Hematopoietic multipotent progenitor cell treated with erythropoietin and hydrocortisone succinate and interleukin-3 and kit ligand, for 17 days (in vitro differentiated cells): ENCODE measurements at regions not wholly inside any gene's neighbourhood (a gene's known extent, or its start where the extent isn't known, plus 50 kb on each side); places are given as distances from the start of the nearest gene placed in this dataset.

ENCODE experiments used
- DNase-seq: peaks from one replicate; pipeline ENCODE4 v3.0.0-alpha.2; 2015; ENCODE audit warnings: low spot score

DNA sequence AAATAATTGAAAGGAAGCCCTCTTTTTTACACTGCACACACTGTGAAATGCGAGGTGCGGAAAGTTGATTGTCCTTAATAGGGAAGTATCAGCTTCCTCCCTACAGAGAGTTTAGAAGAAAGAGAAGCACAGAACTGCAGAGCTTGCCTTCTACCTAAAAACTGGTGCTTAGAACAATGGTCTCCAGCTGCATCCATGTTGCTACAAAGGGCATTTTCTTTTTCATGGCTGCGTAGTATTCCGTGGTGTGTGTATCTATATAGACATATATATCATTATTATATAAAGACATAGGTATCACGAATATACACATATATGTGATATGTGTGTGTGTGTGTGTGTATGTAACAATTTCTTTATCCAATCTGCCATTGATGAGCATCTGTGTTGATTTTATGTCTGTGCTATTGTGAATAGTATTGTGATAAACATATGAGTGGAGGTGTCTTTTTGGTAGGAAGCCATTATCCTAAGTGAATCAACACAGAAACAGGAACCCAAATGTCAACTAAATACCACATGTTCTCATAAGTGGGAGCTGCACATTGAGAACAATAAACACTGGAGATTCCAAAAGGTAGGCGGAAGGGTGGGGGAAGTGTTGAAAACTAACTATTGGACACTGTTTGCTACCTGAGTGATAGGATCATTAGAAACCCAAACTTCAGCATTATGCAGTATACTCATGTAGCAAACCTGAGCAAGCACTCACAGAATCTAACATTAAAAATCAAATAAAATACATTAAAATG lies 290.0 kb upstream of the RUNX1 start:
- DNase-seq, result no peak

- no peak for DNase-seq
Measured at GRCh38 chr21:35338281-35338680, 289.2 kb upstream of the RUNX1 start.

DNA sequence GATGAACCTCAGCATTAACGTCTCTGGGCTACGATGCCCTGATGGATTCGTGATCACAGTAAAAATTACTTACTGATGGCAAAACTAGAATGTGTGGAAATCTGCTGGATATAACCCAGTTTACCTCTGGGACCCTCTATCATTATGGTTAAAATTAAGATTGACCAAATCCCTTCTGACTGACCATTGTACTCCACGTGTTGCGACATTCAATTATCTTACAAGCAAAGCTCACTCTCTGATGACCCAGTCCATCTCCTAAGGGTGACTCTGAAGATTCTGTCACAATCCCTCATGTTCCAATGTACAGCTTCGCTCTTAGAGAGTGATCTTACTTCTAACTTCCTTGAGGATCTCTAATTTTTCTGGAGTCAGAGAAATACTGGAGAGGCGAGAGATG lies 288.5 kb upstream of the RUNX1 start:
- no peak for DNase-seq

DNA sequence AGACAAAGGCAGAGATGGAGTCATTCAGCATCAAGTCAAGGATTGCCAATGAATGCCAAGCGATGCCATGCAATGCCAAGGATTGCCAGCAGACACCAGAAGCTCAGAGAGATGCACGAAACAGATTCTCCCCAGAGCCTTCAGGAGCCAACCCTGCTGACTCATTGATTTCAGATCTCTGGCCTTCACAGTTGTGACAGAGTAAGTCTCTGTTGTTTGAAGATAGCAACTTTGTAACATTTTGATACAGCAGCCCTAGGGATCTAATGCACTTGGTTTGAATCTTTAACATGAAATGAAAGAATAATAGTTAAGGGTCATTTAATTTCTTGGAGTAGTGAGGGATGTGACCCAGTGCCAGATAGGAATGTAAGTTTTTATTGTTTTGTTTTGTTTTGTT lies 287.4 kb upstream of the RUNX1 start:
- no peak for DNase-seq

DNA sequence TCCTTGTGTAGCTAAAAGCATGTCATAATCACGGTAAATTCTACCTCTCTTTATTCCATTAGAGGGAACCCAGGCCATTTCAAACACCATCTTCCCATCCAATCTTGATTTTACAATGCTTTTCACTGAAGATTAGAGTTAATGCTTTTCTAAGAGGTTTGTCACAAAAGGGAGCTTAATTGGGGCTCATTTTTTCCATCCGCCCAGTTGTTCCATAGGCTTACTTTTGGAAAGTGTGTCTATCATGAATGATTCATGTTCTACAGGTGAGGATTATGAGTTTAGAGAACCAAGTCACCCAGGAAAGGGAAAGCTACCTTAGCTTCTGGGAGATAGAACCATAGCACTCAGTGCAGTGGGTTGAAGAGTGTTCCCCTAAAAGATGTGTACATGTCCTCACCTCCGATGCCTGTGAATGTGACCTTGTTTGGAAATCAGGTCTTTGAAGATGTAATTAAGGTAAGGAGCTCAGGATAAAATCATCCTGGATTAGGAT lies 286.9 kb upstream of the RUNX1 start:
- DNase-seq, result no peak

GRCh38 chr21:35333831-35334618 lies 284.9 kb upstream of the RUNX1 start:
- DNase-seq, result no peak

DNA sequence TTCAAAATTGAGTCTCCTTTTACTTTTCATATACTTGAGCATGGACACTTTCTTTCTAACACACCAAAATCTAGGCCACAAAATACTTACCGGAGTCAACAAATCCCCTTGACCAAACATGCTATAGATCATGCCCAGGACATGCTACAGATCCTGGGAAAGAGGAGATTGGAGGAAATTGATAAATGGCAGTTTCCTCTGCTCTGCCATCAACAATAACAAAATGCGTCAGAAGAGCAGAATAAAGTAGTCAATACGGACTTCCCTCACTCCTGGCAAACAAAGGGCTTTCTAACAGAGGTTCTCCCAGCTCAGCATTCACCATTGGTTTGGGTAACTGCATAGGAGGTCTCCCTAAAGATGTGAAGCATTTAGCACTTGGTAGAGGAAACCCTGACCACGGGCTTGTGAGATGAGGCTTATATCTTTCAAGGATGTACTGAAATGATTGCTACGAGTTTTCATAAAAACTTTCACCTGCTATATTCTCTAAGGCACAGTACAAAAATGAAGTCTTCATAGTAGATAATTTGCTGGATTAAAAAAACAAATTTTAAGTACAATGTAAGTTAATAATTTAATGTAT lies 283.8 kb upstream of the RUNX1 start:
- DNase-seq, result no peak

DNA sequence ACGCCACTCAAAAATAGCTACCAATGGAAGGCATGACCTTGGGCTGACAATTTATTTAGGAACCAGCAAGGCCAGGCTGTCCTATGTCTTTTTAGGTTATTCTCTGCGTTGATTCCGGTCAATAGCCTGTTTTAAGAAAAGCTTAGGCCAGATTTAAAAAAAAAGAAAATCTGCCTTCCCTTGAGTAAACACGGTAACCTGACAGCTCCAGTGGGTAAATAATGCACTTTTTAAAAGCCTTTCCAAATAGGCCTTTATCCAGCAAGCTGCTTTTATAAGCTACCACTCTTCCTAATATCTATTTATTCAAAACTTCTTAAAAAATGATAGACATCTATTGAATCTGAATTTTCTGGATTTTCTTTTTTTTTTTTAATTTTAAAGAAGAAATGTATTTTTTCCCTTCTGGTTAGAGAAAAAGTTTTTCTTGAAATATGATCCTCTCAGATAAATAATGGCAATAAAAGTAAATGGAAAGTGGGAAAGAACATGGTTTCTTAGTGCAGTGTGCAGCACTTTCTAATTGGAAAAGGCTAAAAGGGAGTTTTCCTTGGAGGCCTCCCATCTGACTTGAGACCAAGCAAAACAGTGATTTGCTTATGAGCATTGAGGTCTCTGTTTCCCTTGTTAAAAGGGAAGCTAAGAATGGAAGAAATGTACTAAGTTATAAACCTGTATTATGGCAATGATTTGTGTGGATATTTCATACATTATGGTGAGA lies 281.0 kb upstream of the RUNX1 start:
- DNase-seq, result no peak

DNA sequence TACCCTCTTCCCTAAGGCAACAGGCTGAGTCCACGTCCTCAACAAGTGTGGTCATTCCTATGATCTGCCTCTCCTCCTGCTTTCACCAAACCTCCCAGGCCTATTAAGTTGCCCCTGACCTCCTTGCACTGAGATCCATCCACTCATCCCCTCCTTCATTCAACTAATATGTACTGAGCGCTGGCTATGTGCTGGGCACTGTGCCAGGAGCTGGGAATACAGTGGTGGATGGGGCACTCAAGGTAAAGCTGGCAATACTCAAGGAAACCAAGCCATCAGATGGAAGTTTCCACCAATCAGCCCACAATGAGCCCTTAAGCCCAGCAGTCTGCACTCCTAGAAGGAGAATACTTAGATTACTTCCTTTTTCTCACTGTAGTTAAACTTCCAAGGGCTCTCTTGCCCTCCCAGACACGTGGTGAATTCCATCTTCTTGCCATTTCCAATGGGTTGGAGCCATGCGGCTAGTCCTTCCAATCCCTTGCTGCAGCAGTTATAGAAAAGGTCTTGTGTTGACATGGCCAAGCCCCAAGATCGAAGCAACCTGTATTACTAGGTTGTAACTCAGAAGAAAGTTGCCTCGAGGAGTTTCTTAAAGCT lies 279.9 kb upstream of the RUNX1 start:
- no peak for DNase-seq

GRCh38 chr21:35326677-35327076 lies 277.6 kb upstream of the RUNX1 start:
- DNase-seq, result no peak

- no peak for DNase-seq
Measured at GRCh38 chr21:35325953-35326352, 276.9 kb upstream of the RUNX1 start.

GRCh38 chr21:35324372-35325220 lies 275.5 kb upstream of the RUNX1 start:
- no peak for DNase-seq

DNA sequence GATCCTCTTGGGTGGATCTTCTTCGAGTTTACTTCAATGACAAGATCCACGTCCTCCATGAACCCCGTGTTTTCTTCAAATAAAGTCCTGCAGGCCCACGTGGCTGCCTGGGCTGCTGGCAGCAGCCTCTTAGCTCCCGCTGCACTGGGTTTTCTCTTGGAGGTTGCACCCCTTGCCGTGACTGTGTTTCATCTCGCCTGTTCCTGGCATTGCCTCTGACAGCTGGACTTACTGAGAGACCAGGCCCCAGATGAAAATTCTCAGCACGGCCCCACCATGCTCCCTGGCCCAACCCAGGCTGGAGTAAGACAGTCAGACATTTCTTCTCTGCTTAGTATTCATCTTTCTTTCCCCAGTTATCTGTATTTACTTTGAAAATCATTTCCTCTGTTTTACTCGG lies 274.8 kb upstream of the RUNX1 start:
- no peak for DNase-seq

DNA sequence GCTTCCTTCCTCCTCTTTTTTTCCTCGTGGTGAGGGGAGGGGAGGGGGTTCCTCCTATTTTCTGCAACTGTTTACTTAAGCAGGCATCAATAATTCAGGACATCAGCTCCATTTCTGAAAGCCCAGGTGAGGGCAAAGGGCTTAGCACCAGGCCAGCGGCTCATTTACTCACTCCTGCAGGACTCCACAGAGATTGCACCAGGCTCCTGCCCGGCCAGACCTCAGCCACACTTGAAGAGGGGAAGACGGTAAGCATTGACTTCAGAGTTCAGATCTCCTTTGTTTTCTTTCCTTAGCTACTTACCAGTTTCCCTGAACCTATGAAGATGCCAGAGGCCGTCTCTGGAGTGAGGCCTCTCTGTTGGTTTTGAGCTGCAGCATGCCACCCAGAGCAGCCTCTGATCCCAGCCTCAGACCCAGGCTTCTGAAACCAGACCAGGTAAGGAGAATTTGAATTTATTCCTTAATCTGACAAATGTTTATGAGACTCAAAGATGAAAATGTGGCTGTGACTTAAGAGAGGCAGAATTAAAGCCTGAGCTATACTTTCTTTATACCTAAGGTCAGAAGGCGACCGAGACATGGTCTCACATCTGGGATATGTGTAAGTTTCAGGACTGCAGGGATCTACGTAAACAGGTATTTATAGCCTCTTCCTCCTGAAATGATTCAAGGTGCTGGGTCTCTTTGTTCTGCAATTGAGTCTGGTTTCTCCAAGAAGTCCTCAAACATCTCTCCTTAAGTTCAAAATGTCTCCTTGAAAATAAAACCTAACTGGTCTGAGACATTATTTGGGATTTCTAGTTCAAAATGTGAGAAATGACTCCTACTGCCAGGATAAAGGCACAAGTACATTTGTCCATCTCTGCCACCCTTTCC lies 272.5 kb upstream of the RUNX1 start:
- DNase-seq, result no peak

- no peak for DNase-seq
Measured at GRCh38 chr21:35319684-35320283, 270.7 kb upstream of the RUNX1 start.

- DNase-seq, result no peak
Measured at GRCh38 chr21:35316933-35317332, 267.8 kb upstream of the RUNX1 start.

DNA sequence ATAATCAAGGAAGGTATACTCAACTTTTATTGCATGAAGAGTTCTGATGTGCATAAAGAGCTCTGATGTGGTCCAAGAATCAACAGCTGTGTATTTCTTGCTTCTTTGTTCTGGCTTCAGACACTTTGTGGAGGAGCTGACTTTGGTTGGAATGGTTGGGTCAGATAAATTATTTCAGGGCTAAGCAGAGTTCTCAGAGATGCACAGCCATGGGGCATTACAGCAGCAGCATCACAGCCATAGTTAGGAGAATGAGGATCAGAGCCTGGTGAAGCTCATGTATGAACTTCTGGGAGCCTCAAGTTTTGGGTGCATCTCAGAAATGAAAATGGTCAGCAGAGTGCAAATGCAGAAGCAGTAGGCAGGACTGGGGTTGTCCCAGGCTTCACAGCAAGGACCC lies 267.4 kb upstream of the RUNX1 start:
- no peak for DNase-seq

DNA sequence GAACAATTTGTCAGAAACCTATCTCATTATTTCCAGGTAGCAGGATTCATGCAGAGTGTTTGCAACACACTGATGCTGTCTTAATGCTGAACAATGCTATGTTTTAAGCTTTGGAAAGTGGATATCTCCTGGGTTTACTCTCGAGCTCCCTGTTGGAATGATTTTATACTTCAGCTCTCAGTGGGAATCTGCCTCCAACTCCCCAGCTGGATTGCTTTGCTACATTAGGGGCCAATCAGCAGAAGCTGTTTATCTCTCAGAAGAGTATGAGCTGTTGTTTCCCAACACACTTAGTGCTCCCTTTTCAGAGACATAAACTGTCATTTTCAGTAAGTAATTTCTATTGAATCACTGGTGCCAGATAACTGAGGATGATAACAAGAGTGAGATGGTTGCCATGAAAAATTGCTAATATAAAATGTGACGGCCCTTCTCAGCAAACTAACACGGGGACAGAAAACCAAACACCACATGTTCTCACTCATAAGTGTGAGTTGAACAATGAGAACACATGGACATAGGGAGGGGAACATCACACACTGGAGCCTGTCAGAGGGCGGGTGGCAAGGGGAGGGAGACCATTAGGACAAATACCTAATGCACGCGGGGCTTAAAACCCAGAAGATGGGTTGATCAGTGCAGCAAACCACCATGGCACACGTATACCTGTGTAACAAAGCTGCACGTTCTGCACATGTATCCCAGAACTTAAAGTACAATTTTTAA lies 265.9 kb upstream of the RUNX1 start:
- no peak for DNase-seq

DNA sequence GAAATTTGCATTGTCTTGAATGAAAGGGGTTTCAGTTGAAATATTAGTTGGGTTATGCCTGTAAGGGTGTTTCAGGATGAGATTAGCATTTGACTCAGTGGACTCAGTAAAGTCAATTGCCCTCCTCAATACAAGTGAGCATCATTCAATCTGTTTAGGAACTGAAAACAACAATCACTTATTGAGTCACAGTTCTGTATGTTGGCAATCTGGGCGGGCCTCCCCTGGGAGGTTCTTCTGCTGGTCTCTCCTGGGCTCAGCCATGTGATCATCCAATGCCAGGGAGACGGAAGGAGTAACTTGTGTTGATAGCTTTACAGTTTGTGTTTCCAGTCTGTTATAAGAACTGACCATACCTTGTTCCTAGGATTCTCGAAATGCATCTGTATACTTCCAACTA lies 262.9 kb upstream of the RUNX1 start:
- no peak for DNase-seq
